T-helper 9 cell (primary cell): ENCODE measurements at regions not wholly inside any gene's neighbourhood (a gene's known extent, or its start where the extent isn't known, plus 50 kb on each side); places are given as distances from the start of the nearest gene placed in this dataset.

ENCODE experiments used
- DNase-seq: peaks from one replicate; pipeline ENCODE4 v3.0.0-alpha.2; 2020

DNA sequence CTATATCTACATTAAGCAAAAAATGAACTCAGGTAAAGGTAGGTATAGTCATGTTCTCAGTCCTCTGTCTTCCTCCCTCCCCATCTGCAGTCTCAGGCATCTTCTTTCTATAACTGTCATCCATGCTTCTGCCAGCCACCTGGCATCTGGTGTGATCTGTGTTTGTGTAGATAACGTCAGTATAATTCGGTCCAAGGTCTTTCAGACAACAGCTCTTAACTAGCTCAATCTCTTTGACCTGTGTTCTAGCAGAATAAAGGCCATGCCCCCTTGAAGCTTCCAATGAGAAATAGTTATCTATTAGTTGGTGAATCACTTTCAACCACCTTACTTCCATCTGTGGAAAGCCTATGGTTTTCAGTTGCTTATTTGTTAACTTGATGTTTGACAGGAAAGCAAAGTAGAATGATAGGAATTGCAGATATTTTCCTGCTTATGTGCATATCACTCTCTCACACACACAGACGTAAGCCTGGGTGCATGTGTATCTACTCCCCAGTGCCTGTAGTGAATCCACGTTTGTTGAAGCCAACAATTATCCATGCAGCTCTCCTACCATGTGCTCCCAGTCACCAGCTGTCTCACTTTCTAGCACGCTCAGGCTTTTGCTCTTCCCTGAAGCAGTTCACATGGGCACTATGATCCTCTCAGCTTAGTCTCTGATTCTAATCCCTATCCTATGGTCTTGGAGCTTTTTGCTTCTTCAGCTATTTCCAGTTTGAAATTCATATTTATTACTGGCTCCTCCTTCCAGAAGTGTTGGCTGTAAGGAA, 433.7 kb upstream of the MANEA start:
- DNase-seq: no peak

DNA sequence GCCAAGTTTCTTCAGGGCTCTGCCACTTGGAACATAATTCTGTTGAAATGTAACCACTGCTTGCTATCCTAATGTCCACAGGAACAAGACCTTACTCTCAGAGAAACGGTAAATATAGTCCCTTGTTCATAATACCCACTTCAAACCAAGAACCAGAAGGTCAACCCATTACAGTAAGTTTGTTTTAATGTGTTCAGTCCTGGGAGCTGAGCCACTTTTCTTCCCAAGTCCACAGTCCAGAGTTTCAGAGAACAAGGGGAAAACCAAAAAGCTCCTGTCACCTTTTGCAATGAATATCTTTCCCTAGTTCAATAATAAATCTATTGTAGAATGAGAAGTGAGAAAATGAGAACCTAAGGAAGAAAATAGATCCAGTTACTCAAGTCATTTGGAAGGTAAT, 431.9 kb upstream of the MANEA start:
- no peak for DNase-seq

DNA sequence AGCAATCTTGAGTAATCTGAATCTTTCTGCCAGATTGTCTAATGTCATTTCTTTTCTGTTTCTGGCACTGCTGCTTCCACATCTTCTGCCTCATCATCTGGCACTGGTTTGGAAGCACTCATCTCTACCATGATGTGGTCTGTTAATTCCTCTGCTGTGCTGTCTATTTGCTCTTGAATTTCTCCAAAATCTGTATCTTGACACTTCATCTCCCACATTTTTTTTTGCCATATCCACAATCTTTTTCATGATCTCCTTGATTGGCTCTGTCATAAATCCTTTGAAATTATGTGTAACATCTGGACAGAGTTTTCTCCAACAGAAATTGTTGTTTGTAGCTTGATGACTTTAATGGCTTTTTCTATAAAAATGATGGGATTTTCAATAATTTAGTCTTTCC, 417.8 kb upstream of the MANEA start:
- no peak for DNase-seq

DNA sequence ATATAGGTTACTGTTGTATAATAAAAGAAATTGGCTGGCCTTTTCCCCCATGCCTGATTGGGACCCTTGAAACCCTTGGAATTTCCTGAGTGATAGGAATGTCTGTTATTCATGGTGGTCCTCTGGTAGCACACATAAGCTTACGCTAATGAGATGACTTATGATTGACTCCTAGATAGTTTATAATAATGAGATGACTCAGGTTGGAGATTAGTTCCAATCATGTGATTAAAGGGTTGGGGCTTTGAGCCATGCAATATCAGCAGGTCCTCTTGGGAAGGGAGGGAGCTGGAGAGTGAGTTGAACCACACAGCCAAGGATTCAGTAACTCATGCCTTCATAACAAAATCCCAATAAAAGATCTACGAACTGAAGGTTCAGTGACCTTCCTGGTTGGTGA, 407.6 kb upstream of the MANEA start:
- no peak for DNase-seq

DNA sequence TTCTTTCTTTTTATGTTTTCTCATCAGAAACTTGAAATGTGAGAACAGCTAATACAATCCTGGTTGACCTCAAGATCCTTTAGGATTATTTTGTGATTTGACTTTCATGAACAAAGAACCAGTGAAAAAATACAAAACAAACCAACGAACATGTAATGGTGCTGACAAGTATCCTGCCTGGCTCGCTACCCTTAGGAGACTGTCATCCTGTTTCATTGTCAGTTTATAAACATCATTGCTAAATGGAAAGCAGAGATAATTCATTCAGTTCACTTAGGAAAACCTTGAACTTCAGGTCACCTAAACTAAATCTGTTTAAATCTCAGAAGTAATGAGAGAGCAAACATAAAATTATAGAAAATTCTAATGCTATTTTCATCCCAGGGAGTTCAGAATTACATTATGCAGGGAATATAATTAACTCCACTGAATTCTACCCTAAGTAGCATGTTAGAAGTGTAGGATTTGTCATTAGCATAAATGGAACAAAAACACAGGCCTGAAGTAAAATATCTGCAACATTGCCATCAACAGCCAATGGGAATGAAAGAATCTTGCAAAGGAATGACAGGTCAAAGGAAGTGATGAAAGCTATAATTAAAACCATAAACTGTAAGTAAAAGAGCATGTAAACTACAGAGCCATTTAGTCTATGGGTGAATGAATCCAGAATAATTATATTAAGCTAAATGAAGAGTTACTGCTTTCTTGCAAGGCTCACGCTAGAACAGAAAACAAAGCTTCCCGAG, 401.2 kb upstream of the MANEA start:
- no peak for DNase-seq

DNA sequence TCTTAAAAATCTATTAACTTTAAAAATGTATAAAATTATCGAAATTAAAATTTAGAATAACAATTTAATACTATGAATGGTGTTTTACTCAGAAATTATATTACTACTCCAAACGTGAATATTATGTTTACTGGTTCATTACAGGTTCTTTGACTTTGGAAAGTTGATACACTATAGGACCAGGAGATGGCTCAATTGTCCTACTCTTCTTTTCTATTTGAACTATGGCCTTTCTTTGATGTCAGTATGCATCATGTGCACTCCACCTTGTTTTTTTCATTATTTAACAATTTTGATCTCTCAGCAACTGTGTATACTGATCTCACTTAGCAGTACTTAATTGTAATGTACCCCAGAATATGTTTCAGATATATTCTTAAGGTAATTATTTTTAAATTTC, 391.5 kb upstream of the MANEA start:
- no peak for DNase-seq

DNA sequence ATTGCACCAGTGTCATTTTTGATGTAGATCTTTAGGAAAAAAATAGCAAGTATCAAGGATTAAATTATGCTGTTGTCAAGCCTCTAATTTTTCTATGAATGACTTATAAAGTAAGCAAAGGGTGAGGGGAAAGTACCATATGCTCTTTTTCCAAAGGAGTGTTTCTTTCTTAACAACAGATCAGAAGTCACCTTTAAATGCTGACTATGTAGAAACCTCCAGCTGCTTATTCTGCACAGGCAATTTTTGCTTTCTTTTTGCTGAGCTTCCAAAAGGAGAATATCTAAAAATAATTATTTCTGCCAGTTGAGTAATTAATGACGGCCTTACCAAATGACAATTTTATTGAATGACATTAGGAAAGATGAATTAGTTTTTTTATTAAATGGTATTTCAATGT, 390.6 kb upstream of the MANEA start:
- no peak for DNase-seq

DNA sequence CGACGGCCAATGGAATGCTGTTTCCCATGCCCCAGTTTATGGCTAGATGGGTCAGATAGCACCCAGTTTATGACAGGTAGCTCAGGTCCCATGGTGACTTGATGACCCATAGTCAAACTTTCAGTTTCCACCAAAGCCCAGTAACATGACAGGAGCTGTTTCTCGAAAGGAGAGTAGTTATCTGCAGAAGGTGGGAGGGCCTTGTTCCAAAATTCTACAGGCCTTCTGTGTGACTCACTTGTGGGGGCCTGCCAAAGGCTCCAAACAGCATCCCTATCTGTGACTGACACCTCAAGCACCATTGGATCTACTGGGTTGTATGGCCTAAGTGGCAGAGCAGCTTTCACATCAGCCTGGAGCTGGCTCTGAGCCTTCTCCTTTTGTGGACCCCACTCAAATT, 379.7 kb upstream of the MANEA start:
- no peak for DNase-seq

DNA sequence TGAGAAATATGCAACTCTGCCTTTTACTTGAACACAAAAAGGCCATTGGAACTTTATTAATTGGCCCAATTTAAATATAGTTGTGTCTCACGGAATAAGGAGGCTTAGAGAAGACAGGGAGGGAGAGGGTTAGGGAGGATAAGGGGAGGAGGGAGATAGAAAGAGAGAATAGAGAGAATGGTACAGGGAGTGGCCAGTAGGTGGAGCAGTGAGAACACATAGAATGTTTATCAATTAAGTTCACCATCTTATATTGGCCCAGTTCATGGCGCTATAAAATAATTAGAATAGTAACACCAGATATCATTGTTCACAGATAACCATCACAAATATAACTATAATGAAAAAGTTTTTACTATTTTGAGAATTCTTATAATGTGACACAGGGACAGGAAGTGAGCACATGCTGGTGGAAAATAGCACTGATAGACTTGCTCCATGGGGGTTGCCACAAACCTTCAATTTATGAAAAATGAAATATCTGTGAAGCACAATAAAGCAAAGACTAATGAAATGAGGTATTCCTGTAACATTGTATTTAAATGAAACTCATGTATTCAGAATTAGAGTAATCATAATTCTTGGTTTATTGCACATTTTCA, 374.1 kb upstream of the MANEA start:
- DNase-seq: no peak

DNA sequence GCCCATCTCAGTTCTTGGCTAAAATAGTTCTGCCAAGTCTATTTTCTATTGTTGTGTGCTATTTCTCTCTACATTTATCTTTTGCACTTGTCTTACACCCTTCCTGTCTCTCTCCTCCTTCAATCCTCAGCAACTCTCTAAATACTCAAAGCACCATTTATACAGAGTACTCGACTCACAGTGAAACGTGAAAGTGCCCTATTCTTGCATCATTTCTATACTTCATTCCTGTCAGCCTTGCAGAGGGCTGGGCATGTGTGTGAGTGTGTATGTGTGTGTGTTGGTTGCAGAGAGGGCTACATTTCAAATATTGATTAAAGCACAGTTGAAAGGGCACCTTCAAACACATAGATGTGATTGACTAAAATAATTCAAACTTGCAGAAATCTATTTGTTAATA, 373.2 kb upstream of the MANEA start:
- no peak for DNase-seq

DNA sequence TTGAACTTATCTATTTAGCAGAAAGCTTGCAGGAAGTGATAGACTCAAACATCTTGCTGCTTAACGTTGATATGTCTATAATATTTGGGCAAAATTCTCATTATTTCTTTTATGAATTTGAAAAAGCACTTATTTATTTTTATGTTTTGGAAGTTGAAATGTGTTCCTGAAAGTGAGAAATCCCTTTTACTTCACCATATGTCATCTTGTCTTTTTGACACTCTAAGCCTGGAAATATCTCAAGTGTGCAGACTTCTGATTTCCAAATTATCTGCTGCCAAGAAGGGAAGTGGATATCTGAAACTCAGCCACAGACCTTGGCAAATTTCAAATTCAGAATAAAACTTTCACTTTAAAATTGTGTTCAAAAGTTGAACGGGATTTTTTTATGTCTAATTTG, 368.7 kb upstream of the MANEA start:
- DNase-seq: no peak

DNA sequence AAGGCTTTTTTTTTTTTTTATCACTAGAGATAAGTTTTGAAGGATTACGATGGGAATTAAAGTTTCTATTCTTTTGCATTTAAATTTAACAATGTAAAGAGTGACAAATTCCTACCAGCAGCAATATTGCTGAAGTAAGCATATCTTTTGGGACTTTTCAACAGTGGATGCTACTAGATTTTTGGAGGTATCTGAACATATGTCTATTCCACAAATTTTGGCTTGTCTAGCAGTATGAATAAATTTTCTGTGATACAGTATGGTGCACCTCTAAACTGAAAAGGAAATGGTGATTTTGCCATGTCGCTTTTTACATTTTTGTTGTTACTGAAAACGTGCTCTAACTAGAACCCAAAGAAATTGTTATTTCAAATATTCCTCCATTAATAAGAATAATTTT, 368.3 kb upstream of the MANEA start:
- no peak for DNase-seq

DNA sequence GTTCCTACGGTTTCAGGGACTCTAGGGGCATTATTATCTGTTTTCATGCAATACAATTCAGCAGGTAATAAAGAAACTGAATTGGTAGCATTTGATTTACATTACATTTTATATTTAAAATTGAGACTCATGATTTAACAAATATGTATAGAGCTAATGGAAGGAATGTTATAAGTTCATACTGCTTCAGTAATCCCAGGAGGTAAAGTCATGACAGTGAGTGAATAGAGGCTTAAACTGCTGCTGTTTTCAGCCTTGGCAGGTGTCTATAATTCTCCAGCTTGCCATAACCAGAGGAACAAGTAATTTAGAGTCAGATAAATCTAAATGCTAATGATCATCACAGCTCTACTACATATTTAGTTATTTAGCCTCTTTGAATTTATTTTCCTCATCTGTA, 360.8 kb upstream of the MANEA start:
- DNase-seq: no peak

DNA sequence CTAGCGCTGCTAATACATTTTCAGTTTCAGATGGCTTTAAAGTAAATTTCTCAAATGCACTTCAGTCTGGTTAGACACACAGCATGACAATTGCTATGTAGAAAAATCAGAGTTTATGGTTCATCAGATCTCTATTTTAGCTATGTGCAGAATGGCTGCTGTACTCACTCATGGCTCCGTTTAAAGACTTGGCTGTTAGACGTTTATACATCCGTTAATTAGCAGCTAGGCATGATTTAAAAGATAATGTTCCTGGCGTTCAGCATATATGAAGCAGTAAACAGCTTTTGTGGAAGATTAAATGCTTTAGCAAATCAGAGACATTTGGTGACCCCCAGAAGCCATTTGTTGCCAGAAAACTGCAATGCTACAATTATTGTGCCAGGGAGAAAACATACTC, 350.0 kb upstream of the MANEA start:
- DNase-seq: no peak

DNA sequence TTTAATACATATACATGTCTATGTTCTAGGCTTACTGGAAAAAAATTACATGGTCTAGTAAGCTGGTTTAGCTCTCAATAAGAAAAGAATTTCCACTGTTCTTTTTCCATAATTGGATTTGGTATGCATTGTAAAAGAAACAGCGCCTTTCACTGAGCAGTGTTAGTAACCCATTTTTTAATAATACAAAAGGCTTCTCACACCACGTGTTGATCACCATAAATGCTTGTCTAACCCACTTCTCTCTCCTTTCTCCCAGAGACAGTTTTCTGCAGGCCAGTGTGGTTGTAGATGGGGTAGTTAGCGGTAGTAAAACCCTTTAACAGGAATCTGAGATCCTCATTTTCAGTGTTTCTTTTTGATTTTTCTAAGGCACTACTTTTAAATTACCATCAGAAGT, 348.7 kb upstream of the MANEA start:
- no peak for DNase-seq

DNA sequence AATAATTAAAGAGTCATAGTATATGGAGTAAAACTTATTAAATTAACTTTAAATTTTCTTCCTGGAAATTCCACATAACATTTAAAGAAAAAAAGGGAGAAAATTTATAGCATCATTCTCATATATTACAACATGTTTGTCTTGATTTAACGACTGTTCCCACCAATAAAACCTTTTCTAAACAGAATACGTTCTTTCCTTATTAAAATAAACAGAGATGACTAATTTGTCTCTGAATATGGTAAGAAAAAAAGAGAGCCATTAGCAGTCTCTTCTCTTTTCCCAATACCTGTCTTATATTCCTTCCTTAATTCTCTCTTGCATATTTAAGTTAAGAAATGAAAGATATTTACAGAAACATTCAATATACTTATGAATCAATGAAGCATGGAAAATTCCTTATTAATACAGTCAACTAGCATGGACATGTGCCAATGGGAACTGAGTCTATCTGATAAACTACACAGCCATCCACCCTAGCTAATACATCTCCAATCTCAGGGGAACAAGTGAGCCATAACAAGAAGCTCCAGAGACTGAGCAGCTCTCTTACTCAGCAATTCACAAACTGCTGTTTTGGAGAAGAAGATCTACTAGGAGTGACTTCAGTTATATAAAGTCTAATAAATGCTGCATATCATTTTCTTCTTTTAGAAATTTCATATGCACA, 347.1 kb upstream of the MANEA start:
- no peak for DNase-seq

DNA sequence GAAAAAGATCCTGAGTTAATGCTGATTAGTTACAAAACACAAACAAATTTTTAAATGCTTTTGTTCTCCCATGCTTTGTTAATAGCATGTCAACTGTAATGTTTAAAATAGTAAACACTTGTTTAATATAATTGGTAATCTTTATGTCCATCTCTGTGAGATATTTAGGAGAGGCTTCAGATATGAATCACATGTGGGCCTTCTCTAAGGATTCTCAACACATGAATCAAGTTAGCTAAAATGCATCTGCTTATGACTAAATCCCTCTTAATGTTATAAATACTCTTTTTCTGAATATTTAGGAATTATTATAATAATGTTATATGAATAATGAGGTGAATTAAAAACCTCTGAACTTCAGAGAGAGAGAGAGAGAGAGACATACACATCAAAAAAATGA, 345.9 kb upstream of the MANEA start:
- DNase-seq: no peak

DNA sequence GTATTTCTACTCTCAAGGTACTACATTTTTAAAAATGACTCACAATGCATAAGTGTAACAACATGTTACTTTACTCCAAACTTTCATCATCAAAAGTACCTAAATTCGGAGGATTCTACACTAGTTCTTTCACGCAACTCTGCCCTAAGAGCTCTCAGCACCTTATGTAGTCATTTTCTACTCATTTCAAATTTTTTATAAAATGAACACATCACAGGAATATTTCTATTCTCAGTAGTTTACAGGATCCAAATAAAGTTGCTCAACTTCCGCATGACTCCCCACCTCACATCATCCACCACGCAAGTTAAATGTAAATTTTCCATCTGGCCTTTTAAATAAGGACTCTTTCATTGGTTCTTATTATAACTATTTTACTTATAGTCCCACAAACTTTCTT, 344.9 kb upstream of the MANEA start:
- DNase-seq: no peak

DNA sequence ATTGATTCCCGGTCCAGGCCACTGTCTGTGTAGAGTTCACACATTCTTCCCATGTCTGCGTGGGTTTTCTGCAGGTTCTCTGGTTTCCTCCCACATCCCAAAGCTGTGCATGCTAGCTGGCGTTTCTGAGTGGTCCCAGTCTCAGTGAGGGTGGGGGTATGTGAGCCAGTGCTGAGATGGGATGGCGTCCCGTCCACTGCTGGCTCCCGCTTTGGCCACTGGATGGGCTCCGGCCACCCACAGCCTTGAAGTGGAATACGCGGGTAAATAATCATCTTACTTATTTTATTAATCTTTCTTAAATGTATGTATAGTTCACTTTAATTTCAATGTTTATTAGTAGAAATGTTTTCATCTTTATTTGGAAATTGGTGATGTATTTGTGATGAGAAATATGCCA, 343.5 kb upstream of the MANEA start:
- DNase-seq: no peak

DNA sequence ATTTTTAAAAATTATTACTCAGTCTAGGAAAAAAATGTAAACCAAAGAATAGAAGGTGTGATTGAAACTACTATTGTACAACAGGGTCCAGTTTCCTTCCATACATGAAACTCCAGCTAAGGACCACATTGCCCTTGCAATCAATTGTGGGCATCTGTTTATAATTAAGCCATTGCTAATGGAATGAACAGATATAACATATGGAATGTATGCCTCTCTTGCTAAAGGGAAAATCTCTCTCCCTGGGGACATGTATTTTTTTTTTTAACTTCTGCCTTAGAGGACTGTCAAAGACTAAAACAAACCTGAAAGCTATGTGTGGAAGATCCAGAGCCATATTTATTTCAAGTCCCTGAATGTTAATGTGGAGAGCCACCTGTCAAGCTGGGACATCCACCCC, 336.8 kb upstream of the MANEA start:
- no peak for DNase-seq

DNA sequence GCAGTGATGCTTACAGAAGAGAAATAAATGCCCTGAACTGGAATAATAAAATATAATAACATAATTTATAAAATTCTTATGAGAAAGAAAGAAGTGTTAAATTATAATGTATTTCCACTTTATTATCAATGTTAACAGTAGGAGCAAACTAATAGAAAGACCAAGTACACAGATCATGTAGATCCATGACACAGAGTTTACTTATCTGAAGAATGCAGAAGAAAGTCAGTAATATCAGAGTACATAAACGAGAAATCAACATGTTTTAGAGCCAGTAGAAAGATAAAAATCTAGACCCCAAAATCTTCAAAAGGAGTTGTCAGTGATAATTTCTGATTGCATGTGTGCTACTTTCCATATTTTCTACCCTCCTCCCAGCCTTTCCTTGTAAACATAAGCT, 334.8 kb upstream of the MANEA start:
- no peak for DNase-seq

DNA sequence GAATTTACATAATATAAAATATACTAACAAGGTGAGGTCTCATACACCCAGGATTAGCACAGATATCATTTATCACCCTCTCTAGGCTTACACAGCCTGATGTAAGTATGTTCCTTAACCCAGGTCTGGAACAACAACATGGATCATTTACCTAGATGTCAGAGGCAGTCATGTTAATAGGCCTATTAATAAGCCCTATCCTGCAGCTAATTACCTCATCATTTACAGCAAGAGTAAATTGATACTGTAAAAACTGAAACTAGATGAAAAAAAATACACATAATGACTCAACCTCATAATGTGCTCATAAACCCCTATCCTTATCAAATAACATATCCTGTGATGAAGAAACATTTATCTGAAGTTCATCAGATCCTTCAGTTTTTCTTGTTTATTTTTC, 334.3 kb upstream of the MANEA start:
- no peak for DNase-seq

DNA sequence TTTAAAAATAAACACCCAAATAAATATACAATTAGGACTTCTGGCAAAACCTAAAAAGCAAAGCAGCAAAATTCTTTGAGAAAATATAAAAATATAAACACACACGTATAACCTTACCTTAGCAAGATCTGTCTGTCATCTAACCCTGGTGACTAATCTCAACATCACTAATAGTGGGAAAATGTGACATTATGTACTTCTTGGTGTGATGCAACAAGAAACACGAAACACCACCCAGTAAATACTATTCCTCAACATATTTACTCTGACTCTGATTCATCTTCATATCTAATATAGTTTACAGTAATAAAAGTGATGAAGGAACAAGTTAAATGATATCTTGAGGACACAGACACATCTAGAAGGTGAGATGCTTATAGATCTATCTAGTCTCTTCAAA, 332.6 kb upstream of the MANEA start:
- DNase-seq: no peak

DNA sequence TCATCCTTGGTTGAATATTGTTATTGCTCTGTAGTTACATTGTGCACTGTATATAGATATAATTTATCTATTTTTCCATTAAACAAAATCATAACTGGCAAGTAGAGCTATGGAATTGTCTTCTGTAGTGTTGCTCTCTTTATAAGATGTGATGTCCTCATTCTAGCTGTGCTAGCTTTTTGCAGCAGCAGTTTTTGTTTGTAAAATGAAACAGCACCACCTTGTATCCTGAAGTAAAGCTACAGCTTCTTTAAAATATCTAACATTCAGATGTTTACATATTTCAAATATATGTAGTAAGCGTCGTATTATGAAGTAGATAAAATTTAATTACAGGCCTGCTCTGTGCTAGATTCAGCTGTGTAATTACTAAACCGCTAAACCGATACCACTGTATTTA, 328.8 kb upstream of the MANEA start:
- DNase-seq: no peak
